ENCODE measurements at regions not wholly inside any gene's neighbourhood (a gene's known extent, or its start where the extent isn't known, plus 50 kb on each side); places are given as distances from the start of the nearest gene placed in this dataset.

- Mint-ChIP-seq H3K4me3 (no peak overlapping the region), H3K4me1 (ENCODE audit: low read depth) (peaks cover 6% of the 10 kb centered on the region), H3K36me3 (ENCODE audit: low read depth) (no peaks in the 10 kb centered on the region), H3K27me3 (ENCODE audit: insufficient read depth) (peaks cover 30% of the 10 kb centered on the region), H3K27ac (no peak overlapping the region), H3K9me3 (no peaks in the 10 kb centered on the region)
- DNase-seq (ENCODE audit: low spot score) = no peak
- intact Hi-C loops (cut with micrococcal nuclease) = no loop called here
Observed at GRCh38 chr6:44558024-44558831, 170.7 kb downstream of the CDC5L start.

DNA sequence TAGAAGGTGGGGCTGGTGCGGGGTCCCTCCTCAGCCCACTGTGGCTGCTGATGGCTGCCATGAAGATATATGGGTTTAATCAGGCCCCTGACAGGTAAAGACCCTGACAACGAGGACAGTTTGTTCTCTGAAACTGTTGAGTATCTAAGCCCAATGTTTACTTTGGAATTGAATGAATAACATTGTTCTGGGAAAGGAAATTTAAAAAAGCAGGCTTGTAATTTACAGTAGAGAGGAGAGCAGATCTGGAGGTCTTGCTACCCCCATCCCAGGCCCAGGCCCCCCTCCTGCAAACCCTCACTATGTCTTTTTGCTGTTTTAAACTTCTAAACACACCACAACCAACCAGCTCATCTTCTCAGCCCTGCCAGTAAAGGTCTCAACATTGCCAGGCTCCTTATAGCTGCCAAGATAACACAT, 171.3 kb downstream of the CDC5L start:
- no peak for DNase-seq (ENCODE audit: low spot score)
- peaks cover 30% of the 10 kb centered on the region for H3K27me3 Mint-ChIP-seq (ENCODE audit: insufficient read depth)
- H3K9me3 Mint-ChIP-seq = no peaks in the 10 kb centered on the region
- H3K36me3 Mint-ChIP-seq (ENCODE audit: low read depth) = no peaks in the 10 kb centered on the region
- intact Hi-C loops (cut with micrococcal nuclease) = no loop called here
- H3K4me3 Mint-ChIP-seq = no peak overlapping the region
- H3K4me1 Mint-ChIP-seq (ENCODE audit: low read depth) = peaks cover 6% of the 10 kb centered on the region
- no peak overlapping the region for H3K27ac Mint-ChIP-seq

DNA sequence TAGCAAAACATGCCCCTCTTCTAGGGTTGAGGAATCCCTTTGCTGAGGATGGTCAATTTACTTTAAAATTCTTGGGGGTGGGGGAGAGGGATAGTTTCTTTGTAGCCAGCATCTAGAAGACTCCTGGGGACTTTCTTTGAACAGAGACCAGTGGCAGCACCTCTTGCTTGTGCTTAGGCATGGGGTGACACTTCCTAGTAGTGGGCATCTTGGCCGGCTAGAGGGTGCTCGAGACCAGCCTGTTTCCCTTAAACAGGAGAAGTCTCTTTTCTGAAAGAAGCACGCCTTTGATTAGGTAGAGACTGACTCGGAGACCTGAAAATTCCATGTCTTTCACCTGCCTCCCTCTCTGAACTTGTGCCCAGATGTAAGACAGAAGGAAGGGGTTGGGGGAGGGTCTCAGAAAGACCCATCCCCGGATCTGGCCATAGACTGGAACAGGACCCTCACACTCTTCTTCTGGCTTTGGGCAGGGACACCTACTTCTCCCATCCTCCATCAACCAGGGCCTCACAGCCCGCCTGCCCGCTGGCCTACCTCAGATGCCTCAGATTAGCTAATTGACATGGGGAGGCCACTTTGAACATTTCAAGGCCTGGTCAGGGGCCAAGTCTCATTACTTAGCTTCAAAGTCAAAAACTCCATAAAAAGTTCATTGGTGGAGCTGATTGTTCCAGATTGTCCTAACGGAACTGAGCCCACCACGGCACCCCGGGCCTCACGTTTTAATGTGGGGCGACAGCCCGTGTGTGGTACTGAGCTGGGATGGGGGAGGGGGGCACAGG, 172.2 kb downstream of the CDC5L start:
- H3K36me3 Mint-ChIP-seq (ENCODE audit: low read depth) = no peaks in the 10 kb centered on the region
- H3K9me3 Mint-ChIP-seq = no peaks in the 10 kb centered on the region
- H3K27me3 Mint-ChIP-seq (ENCODE audit: insufficient read depth) = peaks cover 30% of the 10 kb centered on the region
- no peak overlapping the region for H3K4me3 Mint-ChIP-seq
- DNase-seq (ENCODE audit: low spot score) = no peak
- no peak overlapping the region for H3K27ac Mint-ChIP-seq
- peaks cover 6% of the 10 kb centered on the region for H3K4me1 Mint-ChIP-seq (ENCODE audit: low read depth)
- intact Hi-C loops (cut with micrococcal nuclease) = no loop called here

DNA sequence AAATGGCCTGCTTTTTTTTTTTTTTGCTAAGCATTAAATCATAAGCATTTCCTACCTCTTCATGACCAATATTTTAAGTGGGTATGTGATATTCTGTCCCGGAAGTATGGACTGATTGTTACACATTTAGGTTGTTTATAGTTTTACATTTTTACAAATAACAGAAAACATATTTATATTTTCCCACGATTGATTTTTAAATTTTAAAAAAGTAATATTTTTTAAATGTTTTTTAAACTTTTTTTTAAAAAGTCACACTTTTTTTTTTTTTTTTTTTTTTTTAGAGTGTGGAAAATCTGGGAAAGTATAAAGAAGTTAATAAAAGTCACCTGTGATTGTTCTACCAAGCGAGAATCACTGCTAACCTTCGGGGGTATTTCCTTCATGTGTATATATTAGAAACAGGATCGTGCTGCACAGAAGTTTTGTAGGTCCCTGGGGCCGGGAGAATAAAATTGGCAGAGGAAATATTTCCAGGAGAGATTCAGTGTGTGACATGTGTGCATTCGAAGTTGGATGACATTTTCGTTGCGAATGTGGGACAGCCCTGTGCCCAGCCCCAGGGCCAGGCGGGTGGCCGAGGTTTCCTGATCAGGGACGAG, 173.1 kb downstream of the CDC5L start:
- DNase-seq (ENCODE audit: low spot score) = no peak
- Mint-ChIP-seq H3K36me3 (ENCODE audit: low read depth) (no peaks in the 10 kb centered on the region), H3K27ac (no peak overlapping the region), H3K4me1 (ENCODE audit: low read depth) (peaks cover 6% of the 10 kb centered on the region), H3K27me3 (ENCODE audit: insufficient read depth) (peaks cover 30% of the 10 kb centered on the region), H3K9me3 (no peaks in the 10 kb centered on the region), H3K4me3 (no peak overlapping the region)
- intact Hi-C loops (cut with micrococcal nuclease) = no loop called here

DNA sequence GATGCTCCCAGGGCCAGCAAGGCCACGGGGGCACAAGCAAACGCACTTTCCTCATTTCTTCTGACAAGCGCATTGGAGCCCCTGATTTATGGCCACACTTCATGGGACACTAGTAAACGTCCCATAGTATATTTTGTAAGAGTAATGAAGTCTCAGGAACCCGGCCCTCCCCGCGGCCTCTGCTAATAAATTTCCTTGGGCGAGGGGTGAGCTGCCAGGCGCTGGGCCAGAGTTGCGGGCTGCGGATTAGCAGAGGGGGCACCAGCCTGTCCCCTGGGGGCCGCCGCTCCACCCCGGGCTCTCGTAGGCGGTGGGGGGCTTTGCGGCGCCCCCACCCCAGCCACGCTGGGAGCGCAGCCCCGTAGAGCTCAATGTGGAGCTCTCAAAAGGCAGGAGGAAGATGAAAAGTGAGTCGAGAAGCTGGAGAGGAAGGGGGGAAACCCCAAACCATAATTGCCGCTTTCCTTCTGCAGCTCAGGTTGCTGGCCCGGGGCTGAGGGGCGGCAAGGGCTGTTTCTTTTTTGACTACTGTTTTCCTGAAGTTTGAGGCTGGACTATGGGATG, 173.6 kb downstream of the CDC5L start:
- Mint-ChIP-seq H3K27ac (no peak overlapping the region), H3K4me3 (no peak overlapping the region), H3K36me3 (ENCODE audit: low read depth) (no peaks in the 10 kb centered on the region), H3K27me3 (ENCODE audit: insufficient read depth) (peaks cover 30% of the 10 kb centered on the region), H3K4me1 (ENCODE audit: low read depth) (peaks cover 6% of the 10 kb centered on the region), H3K9me3 (no peaks in the 10 kb centered on the region)
- DNase-seq (ENCODE audit: low spot score) = no peak
- intact Hi-C loops (cut with micrococcal nuclease) = no loop called here

DNA sequence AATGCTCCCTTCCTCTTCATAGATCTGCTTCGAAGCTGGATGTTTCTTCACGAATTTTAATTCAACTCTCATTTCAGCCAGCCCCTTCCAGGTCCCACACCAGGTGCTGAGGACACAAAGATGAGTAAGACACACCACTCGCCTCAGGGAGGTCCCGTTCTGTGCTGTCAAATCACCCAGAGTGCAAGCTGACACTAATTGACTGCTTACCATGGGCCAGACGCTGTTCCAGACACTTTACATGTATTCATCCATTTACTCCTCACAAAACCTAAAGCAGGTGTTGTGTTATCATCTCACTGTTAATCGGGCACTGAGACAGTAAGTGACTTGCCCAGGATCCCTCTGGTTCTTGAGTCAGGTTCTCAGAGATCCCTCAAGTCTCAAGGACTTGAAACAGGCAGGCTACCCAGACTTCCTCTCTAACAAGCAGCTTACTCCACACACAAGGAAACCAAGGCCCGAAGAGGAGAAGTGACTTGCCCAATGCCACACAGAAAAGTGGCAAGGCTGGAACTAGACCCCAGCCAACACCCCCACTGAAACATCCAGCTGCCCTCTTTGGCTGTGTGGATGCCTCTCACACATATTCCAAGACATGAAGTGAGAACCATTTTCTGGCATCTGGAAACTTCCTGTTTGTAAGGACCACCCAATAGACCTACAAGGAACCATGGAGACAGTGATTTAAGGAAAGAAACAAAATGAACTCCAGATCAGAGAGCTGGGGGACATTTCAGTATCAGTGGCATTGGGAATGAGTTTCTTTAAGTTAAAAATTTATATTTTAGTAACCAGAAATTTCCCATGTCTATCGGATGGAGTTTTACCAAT, 174.5 kb downstream of the CDC5L start:
- intact Hi-C loops (cut with micrococcal nuclease) = no loop called here
- Mint-ChIP-seq H3K4me1 (ENCODE audit: low read depth) (peaks cover 6% of the 10 kb centered on the region), H3K27me3 (ENCODE audit: insufficient read depth) (peaks cover 28% of the 10 kb centered on the region), H3K9me3 (no peaks in the 10 kb centered on the region), H3K36me3 (ENCODE audit: low read depth) (no peaks in the 10 kb centered on the region), H3K27ac (no peak overlapping the region), H3K4me3 (no peak overlapping the region)
- DNase-seq (ENCODE audit: low spot score) = no peak

DNA sequence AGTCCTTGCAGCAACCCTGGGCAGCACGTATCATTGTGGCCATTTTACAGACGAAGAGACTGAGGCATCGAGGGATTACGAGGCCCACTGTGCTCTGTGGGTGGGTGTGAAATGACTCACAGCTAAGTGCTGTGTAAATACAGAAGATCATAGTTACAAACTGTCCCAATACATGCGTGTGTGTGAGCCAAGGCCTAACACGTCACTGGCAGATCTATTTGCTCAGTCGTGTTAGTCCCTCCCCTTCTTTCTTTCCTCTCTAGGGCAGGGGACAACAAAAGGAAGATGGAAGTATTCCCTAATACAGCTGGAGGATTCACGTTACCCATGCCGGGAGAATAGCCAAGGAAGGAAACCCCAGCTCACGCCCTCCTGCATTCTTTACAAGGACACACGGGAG, 175.9 kb downstream of the CDC5L start:
- DNase-seq (ENCODE audit: low spot score) = no peak
- H3K4me1 Mint-ChIP-seq (ENCODE audit: low read depth) = peaks cover 6% of the 10 kb centered on the region
- no peak overlapping the region for H3K4me3 Mint-ChIP-seq
- no peaks in the 10 kb centered on the region for H3K36me3 Mint-ChIP-seq (ENCODE audit: low read depth)
- H3K9me3 Mint-ChIP-seq = no peaks in the 10 kb centered on the region
- no peak overlapping the region for H3K27ac Mint-ChIP-seq
- intact Hi-C loops (cut with micrococcal nuclease) = no loop called here
- H3K27me3 Mint-ChIP-seq (ENCODE audit: insufficient read depth) = peaks cover 24% of the 10 kb centered on the region

DNA sequence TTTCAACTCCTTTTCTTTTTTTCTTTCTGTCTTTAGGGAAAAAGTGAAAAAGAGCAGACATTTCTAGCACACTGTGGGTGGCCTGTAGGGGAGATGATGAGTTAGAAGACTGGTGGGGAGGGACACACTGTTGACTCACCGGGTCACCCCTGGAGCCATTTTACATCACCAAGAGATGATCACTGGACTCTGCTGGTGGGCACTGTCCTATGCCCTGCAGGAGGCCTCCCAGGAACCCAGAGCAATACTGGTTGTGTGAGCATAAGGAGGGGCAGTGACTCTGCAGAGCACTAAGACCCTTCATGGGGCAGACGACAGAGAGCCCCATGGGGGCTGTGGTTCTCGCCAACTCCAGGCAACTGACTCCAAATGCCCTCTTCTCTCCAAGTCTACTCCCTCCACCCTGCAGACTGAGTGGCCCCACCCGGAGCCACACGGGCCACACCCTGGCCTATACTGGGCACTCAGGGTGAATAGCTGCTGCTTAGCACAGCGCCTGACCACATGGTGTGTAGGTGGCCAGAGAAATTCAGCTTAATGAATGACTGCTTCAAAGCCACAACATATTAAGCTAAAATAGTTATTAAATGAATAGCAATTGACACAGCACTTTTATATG, 177.5 kb downstream of the CDC5L start:
- Mint-ChIP-seq H3K36me3 (ENCODE audit: low read depth) (no peaks in the 10 kb centered on the region), H3K9me3 (no peaks in the 10 kb centered on the region), H3K27me3 (ENCODE audit: insufficient read depth) (peaks cover 11% of the 10 kb centered on the region), H3K4me1 (ENCODE audit: low read depth) (peaks cover 6% of the 10 kb centered on the region), H3K4me3 (no peak overlapping the region), H3K27ac (no peak overlapping the region)
- DNase-seq (ENCODE audit: low spot score) = no peak
- intact Hi-C loops (cut with micrococcal nuclease) = no loop called here

DNA sequence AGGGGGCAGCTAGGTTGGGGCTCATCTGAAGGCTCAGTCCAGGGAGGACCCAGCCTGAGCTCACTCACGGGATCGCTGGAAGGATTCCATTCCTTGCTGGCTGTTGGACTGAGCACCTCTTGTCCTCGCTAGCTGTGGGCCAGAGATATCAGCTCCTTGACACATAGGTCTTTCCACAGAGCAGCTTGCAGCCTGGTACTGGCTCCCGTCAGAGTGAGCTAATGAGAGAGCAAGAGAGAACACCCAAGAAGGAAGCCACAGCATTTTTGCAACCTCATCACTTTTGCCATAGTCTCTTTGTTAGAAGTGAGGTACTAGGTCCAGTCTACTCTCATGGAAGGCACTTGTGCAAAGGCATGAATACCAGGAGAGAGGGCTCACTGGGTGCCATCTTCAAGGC, 179.9 kb downstream of the CDC5L start:
- Mint-ChIP-seq H3K9me3 (no peaks in the 10 kb centered on the region), H3K4me3 (no peak overlapping the region), H3K36me3 (ENCODE audit: low read depth) (no peaks in the 10 kb centered on the region), H3K4me1 (ENCODE audit: low read depth) (no peaks in the 10 kb centered on the region), H3K27me3 (ENCODE audit: insufficient read depth) (peaks cover 4% of the 10 kb centered on the region), H3K27ac (no peak overlapping the region)
- no peak for DNase-seq (ENCODE audit: low spot score)
- intact Hi-C loops (cut with micrococcal nuclease) = no loop called here

DNA sequence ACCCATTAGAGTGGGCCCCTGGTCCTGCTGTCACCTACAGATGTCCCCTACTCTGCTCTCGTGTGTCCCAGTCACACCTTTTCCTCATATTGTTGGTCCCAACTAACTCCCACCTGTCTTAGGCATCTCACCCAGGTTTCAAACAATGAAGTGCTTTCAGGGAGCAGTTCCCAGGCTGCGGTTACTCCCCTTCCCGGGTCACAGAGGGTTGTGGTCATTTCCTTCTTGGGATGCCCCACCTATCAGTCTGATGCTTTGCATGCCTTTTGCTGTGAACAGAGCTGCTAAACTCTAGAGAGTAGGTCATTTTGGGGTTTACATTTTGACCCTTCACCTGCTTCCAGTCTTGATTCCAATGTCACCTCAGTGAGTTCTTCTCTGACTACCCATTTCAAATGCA, 181.6 kb downstream of the CDC5L start:
- Mint-ChIP-seq H3K4me1 (ENCODE audit: low read depth) (no peaks in the 10 kb centered on the region), H3K4me3 (no peak overlapping the region), H3K36me3 (ENCODE audit: low read depth) (no peaks in the 10 kb centered on the region), H3K27me3 (ENCODE audit: insufficient read depth) (peaks cover 4% of the 10 kb centered on the region), H3K27ac (no peak overlapping the region), H3K9me3 (no peaks in the 10 kb centered on the region)
- DNase-seq (ENCODE audit: low spot score) = no peak
- intact Hi-C loops (cut with micrococcal nuclease) = no loop called here

- H3K36me3 Mint-ChIP-seq (ENCODE audit: low read depth) = no peaks in the 10 kb centered on the region
Observed at GRCh38 chr6:44569931-44570385, 182.5 kb downstream of the CDC5L start.

DNA sequence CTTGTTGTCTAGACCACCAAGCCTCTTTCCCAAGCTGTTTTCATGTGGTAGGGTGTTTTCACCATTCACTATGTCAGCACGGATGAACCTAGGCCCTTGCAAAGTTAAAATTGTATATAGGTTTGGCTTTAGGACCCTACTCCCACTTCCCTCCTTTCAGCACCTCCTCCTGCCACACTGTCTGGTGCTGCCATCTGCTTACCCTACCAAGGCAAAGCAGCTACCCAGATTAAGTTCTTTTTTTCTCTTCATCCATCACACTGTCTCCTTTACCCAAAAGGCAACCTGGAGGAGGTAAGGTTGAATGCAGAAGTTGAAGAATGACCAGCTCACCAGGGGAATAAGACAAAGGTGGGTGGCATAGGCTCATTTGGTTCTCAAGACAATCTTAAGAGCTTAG, 184.0 kb downstream of the CDC5L start:
- Mint-ChIP-seq H3K27ac (no peak overlapping the region), H3K36me3 (ENCODE audit: low read depth) (no peaks in the 10 kb centered on the region), H3K4me3 (no peak overlapping the region), H3K4me1 (ENCODE audit: low read depth) (no peaks in the 10 kb centered on the region), H3K27me3 (ENCODE audit: insufficient read depth) (peaks cover 4% of the 10 kb centered on the region), H3K9me3 (no peaks in the 10 kb centered on the region)
- intact Hi-C loops (cut with micrococcal nuclease) = no loop called here
- no peak for DNase-seq (ENCODE audit: low spot score)

More at GRCh38 chr6:44569931-44570385, 182.5 kb downstream of the CDC5L start:
- Mint-ChIP-seq H3K4me1 (ENCODE audit: low read depth) (no peaks in the 10 kb centered on the region), H3K9me3 (no peaks in the 10 kb centered on the region), H3K27me3 (ENCODE audit: insufficient read depth) (peaks cover 4% of the 10 kb centered on the region), H3K4me3 (no peak overlapping the region), H3K27ac (no peak overlapping the region)
- intact Hi-C loops (cut with micrococcal nuclease) = no loop called here
- DNase-seq (ENCODE audit: low spot score) = no peak
